SK-N-SH treated with all-trans-retinoic acid at 6 μM for 48 hours (cell line): ENCODE measurements at regions not wholly inside any gene's neighbourhood (a gene's known extent, or its start where the extent isn't known, plus 50 kb on each side); places are given as distances from the start of the nearest gene placed in this dataset.
"Not testable (repeated sequence)": the region's sequence is repeated elsewhere in the genome, so short reads cannot be mapped to it uniquely, and the experiment has no call there.

ENCODE experiments used
- ARNTL ChIP-seq: fragments of 450-650 bp; formaldehyde crosslinking; IDR thresholded peaks from 2 replicates; pipeline ENCODE4 v1.5.0; 2020; ENCODE audit warnings: low read depth, mild to moderate bottlenecking, moderate library complexity, borderline replicate concordance
- CSRNP3 ChIP-seq: fragments of 250-450 bp; sonication (Bioruptor Pico); IDR thresholded peaks from 2 replicates; pipeline ENCODE4 v1.5.1; 2021; ENCODE audit warnings: mild to moderate bottlenecking, moderate library complexity
- ESRRG ChIP-seq: fragments of 250-450 bp; sonication (Bioruptor Pico); IDR thresholded peaks from 2 replicates; pipeline ENCODE4 v1.6.1; 2021; ENCODE audit warnings: mild to moderate bottlenecking
- GLIS3 ChIP-seq: fragments of 250-450 bp; sonication (Bioruptor Pico); IDR thresholded peaks from 2 replicates; pipeline ENCODE4 v1.5.0; 2020; ENCODE audit warnings: mild to moderate bottlenecking, moderate library complexity
- PATZ1 ChIP-seq: fragments of 250-450 bp; sonication (Bioruptor Pico); IDR thresholded peaks from 2 replicates; pipeline ENCODE4 v1.8.0; 2020; ENCODE audit warnings: mild to moderate bottlenecking, moderate library complexity, borderline replicate concordance
- TOX ChIP-seq: fragments of 250-450 bp; sonication (Bioruptor Pico); IDR thresholded peaks from 2 replicates; pipeline ENCODE4 v1.8.0; 2021; ENCODE audit warnings: mild to moderate bottlenecking, moderate library complexity, borderline replicate concordance
- ZNF8 ChIP-seq: fragments of 450-650 bp; formaldehyde crosslinking; IDR thresholded peaks from 2 replicates; pipeline ENCODE4 v1.5.0; 2020; ENCODE audit warnings: mild to moderate bottlenecking, moderate library complexity

- TF ChIP-seq ESRRG (CRISPR knock-in tag); ARNTL (CRISPR knock-in tag); TOX; CSRNP3; ZNF8; PATZ1 (CRISPR knock-in tag); GLIS3 (CRISPR knock-in tag): not testable (repeated sequence)
Measured at GRCh38 chr17:20851591-20852238, 191.1 kb downstream of the USP22 start.
